Omental fat pad (tissue), 3 donors: ENCODE measurements at regions not wholly inside any gene's neighbourhood (a gene's known extent, or its start where the extent isn't known, plus 50 kb on each side); places are given as distances from the start of the nearest gene placed in this dataset.

Experiments
- ATAC-seq: fragments of 150-250 bp; one replicate; pipeline ENCODE4 v1.9.1; 2016; ENCODE audit warnings: mild to moderate bottlenecking, moderate library complexity; ENCODE audit not compliant: low FRiP score
- DNase-seq: peaks from one replicate; pipeline ENCODE4 v3.0.0-alpha.2; 2019; ENCODE audit warnings: low spot score
- CTCF ChIP-seq, 3 donors: fragments of 450-650 bp; IDR thresholded peaks; one replicate each; pipeline ENCODE4 v1.5.1; 2016 to 2017; ENCODE audit warnings: antibody characterized with exemption in 3 of 3, mild to moderate bottlenecking in 3 of 3, moderate library complexity in 2 of 3

- DNase-seq (no peak), ATAC-seq (no peak)
- no peak for TF ChIP-seq CTCF (IDR thresholded peaks at IDR 0.05)
Observed at GRCh38 chr5:2177244-2177643, 294.5 kb upstream of the IRX4 start.

- DNase-seq: no peak
- TF ChIP-seq CTCF (IDR thresholded peaks at IDR 0.05): no peak
Observed at GRCh38 chr5:2176581-2176980, 293.9 kb upstream of the IRX4 start.

DNA sequence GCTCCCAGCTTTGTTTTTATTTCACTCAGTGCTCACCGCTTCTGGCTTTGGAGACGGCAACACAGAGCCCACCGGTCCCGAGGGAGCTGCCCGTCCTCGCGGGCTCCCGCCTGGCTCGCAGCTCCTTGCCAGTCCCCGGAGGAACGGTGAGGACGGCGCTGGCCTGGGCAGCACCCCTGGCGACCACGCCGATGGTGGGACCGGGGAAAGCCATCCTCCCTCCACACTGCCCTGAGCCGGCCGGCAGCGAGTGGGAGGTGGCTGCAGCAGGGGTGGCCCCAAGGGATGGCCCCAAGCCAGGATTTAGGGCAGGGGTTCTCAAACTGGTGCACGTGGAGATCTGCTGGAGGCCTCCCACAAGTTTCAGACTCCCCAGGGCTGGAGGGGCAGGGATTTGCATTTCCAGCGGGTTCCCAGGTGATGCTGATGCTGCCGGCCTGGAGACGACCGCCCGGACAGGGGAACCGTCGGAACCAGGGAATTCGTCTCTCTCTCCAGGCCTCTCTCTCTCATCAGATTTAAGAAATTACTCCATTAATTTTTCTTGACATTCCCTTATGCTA lies 293.2 kb upstream of the IRX4 start:
- ATAC-seq (no peak), DNase-seq (no peak)
- no peak for TF ChIP-seq CTCF (IDR thresholded peaks at IDR 0.05)

More at GRCh38 chr5:2176581-2176980, 293.9 kb upstream of the IRX4 start:
- no peak for ATAC-seq

DNA sequence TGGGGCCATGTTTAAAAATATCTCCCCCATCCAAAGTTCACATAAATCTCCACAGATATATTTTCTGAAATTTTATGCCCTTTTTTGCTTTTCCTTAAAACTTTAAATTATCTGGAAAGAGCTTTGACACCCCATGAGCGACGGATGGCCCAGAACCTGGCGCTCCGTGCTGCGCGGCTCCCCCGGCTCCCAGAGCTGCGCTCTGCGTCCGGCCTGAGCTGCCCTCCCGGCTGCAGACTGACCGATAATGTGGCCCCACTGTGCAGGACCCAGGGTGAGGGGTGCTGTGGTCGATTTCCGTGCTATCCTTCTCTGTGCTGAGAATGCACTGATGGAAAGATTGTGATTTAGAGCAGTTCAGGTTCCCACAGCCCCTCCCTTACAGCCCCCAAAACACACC lies 292.3 kb upstream of the IRX4 start:
- no peak for TF ChIP-seq CTCF (IDR thresholded peaks at IDR 0.05)
- DNase-seq (no peak), ATAC-seq (no peak)

DNA sequence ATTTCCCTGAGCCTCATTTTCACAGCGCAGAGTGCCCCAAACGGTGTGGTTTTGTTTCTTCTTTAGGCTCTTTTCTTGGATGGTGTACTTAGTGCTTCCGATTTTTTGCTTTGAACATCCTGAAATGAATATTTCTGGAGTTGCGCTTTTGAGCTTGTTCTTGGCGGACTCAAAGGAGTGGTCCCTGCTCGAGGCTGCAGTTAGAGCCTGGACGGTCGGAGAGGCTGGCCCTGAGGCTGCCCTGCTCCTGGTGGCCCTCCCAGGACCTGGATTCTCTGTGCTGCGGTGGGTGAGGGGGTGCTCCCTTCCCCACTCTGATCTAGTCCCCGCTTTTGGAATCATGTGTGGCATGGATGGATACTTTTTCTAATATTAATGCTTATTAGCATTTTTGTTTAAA lies 291.8 kb upstream of the IRX4 start:
- ATAC-seq: no peak
- TF ChIP-seq CTCF (IDR thresholded peaks at IDR 0.05): no peak
- DNase-seq: no peak

DNA sequence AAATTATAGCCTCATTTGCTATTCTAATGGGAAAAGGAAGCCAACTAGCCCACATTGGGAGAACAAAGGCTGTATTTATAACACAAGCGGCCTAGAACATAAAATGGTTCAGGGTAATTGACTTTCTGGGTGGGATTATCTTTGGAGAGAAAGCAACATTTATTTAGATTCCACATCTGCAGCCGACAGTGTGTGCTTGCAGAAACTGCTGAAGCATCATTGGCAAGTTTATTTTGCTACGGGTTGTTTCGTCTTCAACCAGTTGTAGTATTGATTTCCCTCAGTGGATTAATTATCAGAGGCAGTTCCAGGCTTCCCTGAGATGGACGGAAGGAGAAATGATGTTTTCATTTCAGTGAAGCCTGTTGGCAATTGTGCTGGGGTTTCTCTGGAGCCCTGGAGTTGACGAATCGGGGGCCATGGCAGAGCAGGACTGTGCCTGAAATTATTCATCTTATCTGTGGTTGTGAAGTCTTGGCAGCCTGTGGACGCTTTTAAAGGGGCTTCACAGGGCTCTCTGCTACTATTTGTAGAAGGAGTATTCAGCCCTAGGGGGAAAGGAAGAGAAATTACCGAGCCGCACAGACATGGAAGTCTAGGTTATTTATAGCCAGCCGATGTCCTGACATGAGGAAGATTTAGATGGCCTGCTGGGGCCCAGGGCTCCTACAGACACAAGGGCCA lies 290.6 kb upstream of the IRX4 start:
- TF ChIP-seq CTCF (IDR thresholded peaks at IDR 0.05): no peak
- DNase-seq (no peak), ATAC-seq (no peak)

DNA sequence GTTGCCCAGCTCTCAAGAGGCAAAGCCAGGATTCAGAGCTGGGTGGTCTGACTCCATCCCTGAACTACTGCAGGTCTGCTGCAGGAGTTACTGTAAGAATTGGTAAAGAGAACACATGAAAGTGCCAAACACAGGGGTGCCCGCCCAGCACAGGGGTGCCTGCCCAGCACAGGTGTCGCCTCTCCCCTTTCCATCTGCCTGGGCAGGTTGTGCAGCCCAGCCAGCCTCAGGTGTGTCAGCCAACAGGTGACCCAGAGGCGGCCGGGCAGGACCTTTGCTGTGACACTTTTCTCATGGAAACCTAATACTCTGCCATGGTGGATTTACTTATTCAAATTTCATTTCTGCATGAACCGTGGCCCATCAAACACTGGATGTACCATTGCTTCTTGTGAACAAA lies 289.7 kb upstream of the IRX4 start:
- no peak for ATAC-seq
- TF ChIP-seq CTCF (IDR thresholded peaks at IDR 0.05): no peak
- no peak for DNase-seq
